DMS79 (cell line): ENCODE measurements at regions not wholly inside any gene's neighbourhood (a gene's known extent, or its start where the extent isn't known, plus 50 kb on each side); places are given as distances from the start of the nearest gene placed in this dataset.
"Not testable (repeated sequence)": the region's sequence is repeated elsewhere in the genome, so short reads cannot be mapped to it uniquely, and the experiment has no call there.

Experiments used
- DNase-seq: peaks from one replicate; lab custom pipeline; 2025; lab: John Stamatoyannopoulos, UW

GRCh38 chr3:94406595-94406994, 343.7 kb downstream of the NSUN3 start:
- DNase-seq: no peak

- not testable (repeated sequence) for DNase-seq
These were observed 350.1 kb downstream of the NSUN3 start for GRCh38 chr3:94412936-94413335.

- no peak for DNase-seq
These were observed 350.7 kb downstream of the NSUN3 start for GRCh38 chr3:94413336-94414108.

- DNase-seq: no peak
These were observed 351.6 kb downstream of the NSUN3 start for GRCh38 chr3:94414418-94414817.

- DNase-seq: no peak
These were observed 353.9 kb downstream of the NSUN3 start for GRCh38 chr3:94416768-94417167.

GRCh38 chr3:94417963-94418455, 355.1 kb downstream of the NSUN3 start:
- no peak for DNase-seq

GRCh38 chr3:94420931-94421330, 358.1 kb downstream of the NSUN3 start:
- no peak for DNase-seq

GRCh38 chr3:94423578-94423977, 360.7 kb downstream of the NSUN3 start:
- DNase-seq: no peak

GRCh38 chr3:94429517-94429916, 366.7 kb downstream of the NSUN3 start:
- DNase-seq: no peak

GRCh38 chr3:94431876-94432570, 369.2 kb downstream of the NSUN3 start:
- DNase-seq: no peak

- no peak for DNase-seq
These were observed 370.9 kb downstream of the NSUN3 start for GRCh38 chr3:94433811-94434210.

- DNase-seq: no peak
These were observed 378.1 kb downstream of the NSUN3 start for GRCh38 chr3:94440767-94441493.

GRCh38 chr3:94441494-94441847, 378.6 kb downstream of the NSUN3 start:
- DNase-seq: no peak

- DNase-seq: no peak
These were observed 391.0 kb downstream of the NSUN3 start for GRCh38 chr3:94453864-94454263.

GRCh38 chr3:94459167-94459566, 396.3 kb downstream of the NSUN3 start:
- no peak for DNase-seq

- no peak for DNase-seq
These were observed 398.1 kb downstream of the NSUN3 start for GRCh38 chr3:94460931-94461330.

GRCh38 chr3:94462931-94463330, 400.1 kb downstream of the NSUN3 start:
- DNase-seq: no peak

GRCh38 chr3:94472511-94472910, 409.6 kb downstream of the NSUN3 start:
- no peak for DNase-seq

GRCh38 chr3:94481226-94481898, 418.5 kb downstream of the NSUN3 start:
- no peak for DNase-seq

GRCh38 chr3:94482686-94483085, 419.8 kb downstream of the NSUN3 start:
- no peak for DNase-seq

- DNase-seq: no peak
These were observed 420.5 kb downstream of the NSUN3 start for GRCh38 chr3:94483403-94483802.

- DNase-seq: no peak
These were observed 432.1 kb downstream of the NSUN3 start for GRCh38 chr3:94494992-94495391.
